ENCODE measurements at regions not wholly inside any gene's neighbourhood (a gene's known extent, or its start where the extent isn't known, plus 50 kb on each side); places are given as distances from the start of the nearest gene placed in this dataset.

- DNase-seq: no peak
Observed at GRCh38 chr5:115372146-115372545, 75.7 kb upstream of the CCDC112 start.

GRCh38 chr5:115369430-115370144, 73.1 kb upstream of the CCDC112 start:
- DNase-seq: no peak

- no peak for DNase-seq
Observed at GRCh38 chr5:115366223-115366622, 69.8 kb upstream of the CCDC112 start.

GRCh38 chr5:115363879-115364278, 67.4 kb upstream of the CCDC112 start:
- DNase-seq: no peak

DNA sequence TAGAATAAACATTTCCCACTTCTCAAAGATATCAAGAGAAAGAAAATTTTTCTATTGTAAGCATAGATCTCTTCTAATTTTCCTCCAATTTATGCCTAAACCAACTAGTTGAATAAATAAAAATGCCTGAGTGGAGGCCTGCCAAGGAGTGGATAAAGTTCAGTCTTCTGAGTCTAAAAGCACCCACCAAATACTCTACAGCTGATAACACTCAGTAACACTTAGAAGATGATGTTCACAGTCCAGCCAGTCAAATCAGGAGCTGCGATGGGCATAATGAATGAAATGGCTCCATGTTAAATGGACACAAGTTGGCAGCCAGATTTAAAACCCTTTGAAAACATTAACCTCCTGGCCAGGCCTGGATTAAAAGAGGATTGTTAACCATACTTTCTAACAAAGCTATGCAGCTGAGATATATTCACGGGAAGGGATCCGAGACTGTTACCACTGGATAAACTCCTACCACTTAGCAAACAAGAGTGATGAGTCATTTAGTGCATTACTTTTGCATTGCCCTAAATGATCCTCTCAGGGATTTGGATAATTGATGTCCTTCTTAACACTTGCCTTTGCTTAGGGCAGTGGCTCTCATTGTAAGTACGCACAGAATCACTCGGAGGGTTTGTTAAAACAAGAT, 63.7 kb upstream of the CCDC112 start:
- DNase-seq: no peak

GRCh38 chr5:115355767-115356381, 59.4 kb upstream of the CCDC112 start:
- no peak for DNase-seq

DNA sequence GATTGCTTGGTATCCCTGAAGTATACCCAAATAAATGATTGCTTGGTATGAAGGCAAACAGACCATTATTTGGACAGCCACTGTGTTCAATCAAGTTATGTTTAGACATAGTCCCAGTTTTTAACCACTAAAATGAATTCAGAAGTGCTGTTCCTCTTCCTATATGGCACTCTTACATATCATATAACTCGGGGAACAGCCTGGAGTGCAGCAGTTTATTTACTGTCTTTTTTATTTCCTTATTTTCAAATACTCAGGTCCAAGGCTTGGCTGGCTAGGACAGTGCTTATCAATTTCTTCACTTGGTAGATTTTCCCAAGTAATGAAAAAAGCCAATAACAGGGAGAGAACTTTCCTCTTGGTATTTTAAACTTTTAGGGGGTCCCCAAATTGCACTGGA, 58.6 kb upstream of the CCDC112 start:
- no peak for DNase-seq

GRCh38 chr5:115354246-115354645, 57.8 kb upstream of the CCDC112 start:
- DNase-seq: no peak

DNA sequence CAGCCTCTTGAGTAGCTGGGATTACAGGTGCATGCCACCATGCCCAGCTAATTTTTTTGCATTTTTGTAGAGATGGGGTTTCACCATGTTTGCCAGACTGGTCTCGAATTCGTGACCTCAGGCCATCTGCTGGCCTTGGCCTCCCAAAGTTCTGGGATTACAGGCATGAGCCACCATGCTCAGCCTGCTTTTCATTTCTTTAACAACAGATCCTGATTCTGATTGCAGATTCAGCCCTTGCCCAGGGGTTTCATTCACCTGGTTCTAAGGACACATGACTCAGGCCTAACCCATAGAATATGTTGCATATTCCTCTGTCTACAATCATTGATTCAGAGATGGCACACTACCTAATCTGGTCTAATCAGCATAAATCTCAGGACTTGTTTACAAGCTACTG, 56.1 kb upstream of the CCDC112 start:
- no peak for DNase-seq

GRCh38 chr5:115351356-115352195, 55.1 kb upstream of the CCDC112 start:
- no peak for DNase-seq

GRCh38 chr5:115350894-115351293, 54.4 kb upstream of the CCDC112 start:
- DNase-seq: no peak

DNA sequence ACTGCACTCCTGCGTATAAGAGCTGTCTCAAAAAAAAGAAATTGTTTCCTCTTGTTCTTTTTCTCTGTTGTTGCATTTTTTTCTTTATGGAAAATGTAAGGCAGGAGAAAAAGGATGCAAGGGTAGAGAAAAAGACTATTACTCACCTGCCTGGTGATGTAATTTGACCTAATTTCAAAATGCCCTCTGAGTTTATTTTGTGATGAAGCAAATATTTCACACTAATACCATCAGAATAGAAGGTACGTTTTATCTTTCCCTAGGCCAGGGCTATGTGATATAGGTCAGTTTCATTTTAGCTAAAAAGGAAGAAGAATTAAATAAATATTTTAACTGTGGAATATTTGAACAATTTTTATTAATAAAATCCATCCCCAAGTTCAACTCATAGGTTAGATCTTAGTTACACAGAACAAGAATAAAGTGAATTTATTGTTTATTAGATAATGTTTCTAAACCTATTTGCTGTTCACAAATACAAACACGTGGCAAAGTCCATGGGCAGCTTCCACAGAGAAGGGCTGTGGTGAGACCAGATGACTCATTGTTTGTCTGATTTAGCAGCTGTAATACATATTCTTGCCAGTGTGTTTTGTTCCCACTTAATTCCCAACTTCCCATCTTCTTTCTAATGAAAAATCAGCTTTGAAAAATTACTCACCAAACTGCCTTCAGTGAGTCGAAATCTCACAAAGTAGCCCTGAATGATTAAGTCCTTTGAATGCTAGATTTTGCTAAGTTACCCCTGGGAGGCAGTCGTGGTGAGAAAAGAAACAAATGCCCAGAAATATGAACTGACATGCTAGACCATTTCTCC, 52.8 kb upstream of the CCDC112 start:
- no peak for DNase-seq

GRCh38 chr5:115348175-115348574, 51.7 kb upstream of the CCDC112 start:
- no peak for DNase-seq

Measured in CD4-positive, alpha-beta T cell treated with Interleukin-1 beta for 1 hour (primary cell).